Ishikawa (cell line): ENCODE measurements at regions not wholly inside any gene's neighbourhood (a gene's known extent, or its start where the extent isn't known, plus 50 kb on each side); places are given as distances from the start of the nearest gene placed in this dataset.

Experiments used
- CEBPB ChIP-seq: IDR thresholded peaks from 2 replicates; pipeline ENCODE4 v1.6.1; 2012
- CREB1 ChIP-seq: IDR thresholded peaks from 2 replicates; pipeline ENCODE4 v1.6.1; 2012; ENCODE audit warnings: low read depth
- EGR1 ChIP-seq: IDR thresholded peaks from 2 replicates; pipeline ENCODE4 v1.6.1; 2012
- EP300 ChIP-seq: IDR thresholded peaks from 2 replicates; pipeline ENCODE4 v1.6.1; 2012; ENCODE audit warnings: borderline replicate concordance
- FOXM1 ChIP-seq: IDR thresholded peaks from 2 replicates; pipeline ENCODE4 v1.6.1; 2012; ENCODE audit warnings: low read depth, borderline replicate concordance
- NFIC ChIP-seq: IDR thresholded peaks from 2 replicates; pipeline ENCODE4 v1.6.1; 2012
- RAD21 ChIP-seq: IDR thresholded peaks from 2 replicates; pipeline ENCODE4 v1.6.1; 2012; ENCODE audit warnings: low read depth
- TAF1 ChIP-seq: IDR thresholded peaks from 2 replicates; pipeline ENCODE4 v1.6.1; 2012; ENCODE audit warnings: low read depth, mild to moderate bottlenecking
- TCF12 ChIP-seq: IDR thresholded peaks from 2 replicates; pipeline ENCODE4 v1.6.1; 2012; ENCODE audit warnings: low read depth
- TEAD4 ChIP-seq: IDR thresholded peaks from 2 replicates; pipeline ENCODE4 v1.6.1; 2012
- YY1 ChIP-seq: IDR thresholded peaks from 2 replicates; pipeline ENCODE4 v1.6.1; 2012; ENCODE audit warnings: low read depth
- ZBTB7A ChIP-seq: IDR thresholded peaks from 2 replicates; pipeline ENCODE4 v1.6.1; 2012; ENCODE audit warnings: low read depth
- TF ChIP-seq, protein P1 (sequence below): IDR thresholded peaks from 2 replicates; pipeline ENCODE4 v1.6.1; 2012; ENCODE audit warnings: low read depth, mild to moderate bottlenecking
- TF ChIP-seq, protein P2 (sequence below): IDR thresholded peaks from 2 replicates; pipeline ENCODE4 v1.6.1; 2012
- TF ChIP-seq, protein P3 (sequence below): IDR thresholded peaks from 2 replicates; pipeline ENCODE4 v1.6.1; 2012

DNA sequence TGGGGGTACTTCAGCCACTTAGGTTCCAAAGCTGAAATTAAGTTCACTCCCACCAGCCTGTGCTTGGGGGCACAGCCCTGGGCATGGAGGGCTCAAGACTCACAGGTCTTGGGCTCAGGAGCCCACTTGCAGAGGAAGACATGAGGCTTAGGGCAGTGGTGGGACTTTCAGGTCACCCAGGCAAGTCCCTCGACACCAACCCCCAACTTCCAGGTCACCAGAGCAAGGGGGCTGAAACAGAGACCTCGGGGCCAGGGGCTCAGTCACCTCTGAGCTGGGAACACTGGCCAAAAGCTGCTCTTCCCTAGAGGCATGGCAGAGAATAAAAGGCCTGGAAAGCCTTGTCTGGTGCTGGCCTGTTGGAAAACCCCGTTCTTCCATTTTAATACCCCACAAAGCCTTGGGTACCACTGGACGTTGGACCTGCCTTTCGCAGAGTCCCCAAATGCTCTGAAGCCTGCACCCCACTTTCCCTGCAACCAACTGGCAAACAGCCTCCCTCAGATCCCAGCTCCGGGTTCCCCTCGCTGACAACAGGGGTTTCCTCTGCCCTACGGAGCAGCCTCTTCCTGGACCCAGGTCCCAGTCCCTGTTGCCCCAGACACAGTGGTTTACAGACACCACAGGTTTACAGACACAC, 160.9 kb upstream of the PMEPA1 start:
- TF ChIP-seq, protein P1, sequence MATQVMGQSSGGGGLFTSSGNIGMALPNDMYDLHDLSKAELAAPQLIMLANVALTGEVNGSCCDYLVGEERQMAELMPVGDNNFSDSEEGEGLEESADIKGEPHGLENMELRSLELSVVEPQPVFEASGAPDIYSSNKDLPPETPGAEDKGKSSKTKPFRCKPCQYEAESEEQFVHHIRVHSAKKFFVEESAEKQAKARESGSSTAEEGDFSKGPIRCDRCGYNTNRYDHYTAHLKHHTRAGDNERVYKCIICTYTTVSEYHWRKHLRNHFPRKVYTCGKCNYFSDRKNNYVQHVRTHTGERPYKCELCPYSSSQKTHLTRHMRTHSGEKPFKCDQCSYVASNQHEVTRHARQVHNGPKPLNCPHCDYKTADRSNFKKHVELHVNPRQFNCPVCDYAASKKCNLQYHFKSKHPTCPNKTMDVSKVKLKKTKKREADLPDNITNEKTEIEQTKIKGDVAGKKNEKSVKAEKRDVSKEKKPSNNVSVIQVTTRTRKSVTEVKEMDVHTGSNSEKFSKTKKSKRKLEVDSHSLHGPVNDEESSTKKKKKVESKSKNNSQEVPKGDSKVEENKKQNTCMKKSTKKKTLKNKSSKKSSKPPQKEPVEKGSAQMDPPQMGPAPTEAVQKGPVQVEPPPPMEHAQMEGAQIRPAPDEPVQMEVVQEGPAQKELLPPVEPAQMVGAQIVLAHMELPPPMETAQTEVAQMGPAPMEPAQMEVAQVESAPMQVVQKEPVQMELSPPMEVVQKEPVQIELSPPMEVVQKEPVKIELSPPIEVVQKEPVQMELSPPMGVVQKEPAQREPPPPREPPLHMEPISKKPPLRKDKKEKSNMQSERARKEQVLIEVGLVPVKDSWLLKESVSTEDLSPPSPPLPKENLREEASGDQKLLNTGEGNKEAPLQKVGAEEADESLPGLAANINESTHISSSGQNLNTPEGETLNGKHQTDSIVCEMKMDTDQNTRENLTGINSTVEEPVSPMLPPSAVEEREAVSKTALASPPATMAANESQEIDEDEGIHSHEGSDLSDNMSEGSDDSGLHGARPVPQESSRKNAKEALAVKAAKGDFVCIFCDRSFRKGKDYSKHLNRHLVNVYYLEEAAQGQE = no peak
- TF ChIP-seq CEBPB (no peak), ZBTB7A (no peak), FOXM1 (no peak), EGR1 (no peak), NFIC (no peak)
- TF ChIP-seq, protein P2, sequence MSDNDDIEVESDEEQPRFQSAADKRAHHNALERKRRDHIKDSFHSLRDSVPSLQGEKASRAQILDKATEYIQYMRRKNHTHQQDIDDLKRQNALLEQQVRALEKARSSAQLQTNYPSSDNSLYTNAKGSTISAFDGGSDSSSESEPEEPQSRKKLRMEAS = no peak

DNA sequence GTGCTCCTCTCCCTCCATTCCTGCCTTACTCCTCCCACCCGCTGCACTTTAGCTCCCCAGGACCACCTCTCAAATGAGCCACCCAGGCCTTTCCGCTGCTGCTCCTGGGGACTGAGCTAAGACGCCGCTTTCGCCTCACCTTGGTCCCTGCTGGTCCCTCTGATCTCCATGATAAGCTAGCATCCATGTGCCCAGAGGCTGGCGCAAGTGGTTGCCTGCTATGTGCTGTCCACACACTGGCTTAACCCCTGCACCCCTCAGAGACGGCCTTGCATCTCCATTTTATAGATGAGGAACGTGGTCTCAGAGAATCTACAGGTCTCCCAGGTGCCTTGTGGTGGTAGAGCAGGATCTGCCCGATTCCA, 160.1 kb upstream of the PMEPA1 start:
- TF ChIP-seq, protein P3, sequence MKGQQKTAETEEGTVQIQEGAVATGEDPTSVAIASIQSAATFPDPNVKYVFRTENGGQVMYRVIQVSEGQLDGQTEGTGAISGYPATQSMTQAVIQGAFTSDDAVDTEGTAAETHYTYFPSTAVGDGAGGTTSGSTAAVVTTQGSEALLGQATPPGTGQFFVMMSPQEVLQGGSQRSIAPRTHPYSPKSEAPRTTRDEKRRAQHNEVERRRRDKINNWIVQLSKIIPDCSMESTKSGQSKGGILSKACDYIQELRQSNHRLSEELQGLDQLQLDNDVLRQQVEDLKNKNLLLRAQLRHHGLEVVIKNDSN = no peak
- TF ChIP-seq NFIC (no peak), EGR1 (no peak), TAF1 (no peak), CREB1 (no peak), ZBTB7A (no peak), FOXM1 (no peak), CEBPB (no peak)
- TF ChIP-seq, protein P1 = no peak
- TF ChIP-seq, protein P2 = no peak

DNA sequence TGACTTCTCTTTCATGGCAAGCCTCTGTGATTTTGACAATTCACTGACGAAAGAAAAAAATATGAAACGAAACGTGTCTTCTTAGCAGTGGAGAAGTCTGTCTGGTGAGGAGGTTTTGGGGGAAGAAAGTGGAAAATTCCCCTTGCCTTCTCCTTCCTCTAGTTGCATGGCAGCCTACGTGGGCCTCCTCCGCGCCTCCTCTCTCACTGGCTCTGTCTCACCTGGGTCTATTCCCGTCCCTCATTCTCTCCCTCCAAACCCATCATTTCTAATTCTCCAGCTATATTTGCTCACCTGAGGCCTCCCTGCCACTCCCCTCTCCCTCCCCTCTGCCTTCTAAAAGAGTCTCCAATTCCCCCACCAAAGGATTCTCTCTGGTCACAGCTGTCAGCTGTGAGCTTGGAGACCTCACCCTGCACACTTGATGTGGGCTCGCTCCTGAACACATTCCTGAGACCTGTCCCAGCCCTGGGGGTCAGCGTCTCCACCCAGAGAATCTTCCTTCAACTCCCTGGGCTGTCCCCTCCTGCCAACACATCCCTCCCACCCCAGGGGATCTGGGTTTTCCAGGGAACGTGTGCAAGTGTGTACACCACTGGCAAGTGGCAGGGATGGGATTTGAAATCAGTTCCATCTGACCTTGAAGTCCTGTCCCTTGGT, 159.6 kb upstream of the PMEPA1 start:
- no peak for TF ChIP-seq CREB1
- TF ChIP-seq, protein P3 = no peak
- no peak for TF ChIP-seq EP300
- no peak for TF ChIP-seq FOXM1
- no peak for TF ChIP-seq TAF1
- no peak for TF ChIP-seq ZBTB7A
- TF ChIP-seq, protein P2 = no peak
- no peak for TF ChIP-seq NFIC
- TF ChIP-seq, protein P1 = no peak
- TF ChIP-seq TEAD4 = no peak
- TF ChIP-seq EGR1 = no peak
- no peak for TF ChIP-seq TCF12

DNA sequence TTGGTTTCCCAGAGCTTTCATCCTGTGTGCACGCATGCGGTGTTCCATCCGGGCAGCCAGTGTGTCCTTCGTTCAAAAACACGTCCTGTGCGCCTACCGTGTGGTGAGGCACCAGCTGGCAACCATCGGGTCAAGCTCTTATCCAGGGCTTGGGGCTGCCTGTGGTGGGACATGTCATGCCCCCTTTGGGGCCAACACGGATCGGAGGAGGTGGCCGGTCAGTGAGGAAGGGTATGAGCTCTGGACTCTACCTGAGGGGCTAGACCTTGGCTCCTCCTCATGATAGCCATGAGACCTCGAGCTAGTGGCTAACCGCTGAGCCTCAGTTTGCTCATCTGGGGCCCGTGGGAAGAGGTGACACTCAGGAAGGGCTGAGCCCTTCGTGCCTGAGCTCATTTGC, 158.5 kb upstream of the PMEPA1 start:
- TF ChIP-seq ZBTB7A = no peak
- TF ChIP-seq, protein P3 = no peak
- no peak for TF ChIP-seq EGR1
- no peak for TF ChIP-seq NFIC
- no peak for TF ChIP-seq RAD21
- no peak for TF ChIP-seq CREB1
- TF ChIP-seq, protein P2 = no peak
- TF ChIP-seq TCF12 = no peak
- no peak for TF ChIP-seq FOXM1
- no peak for TF ChIP-seq CEBPB
- no peak for TF ChIP-seq TEAD4
- TF ChIP-seq YY1 = no peak
- no peak for TF ChIP-seq EP300
